HG03196 (cell line): ENCODE measurements at regions not wholly inside any gene's neighbourhood (a gene's known extent, or its start where the extent isn't known, plus 50 kb on each side); places are given as distances from the start of the nearest gene placed in this dataset.

Experiments
- ATAC-seq: cut with Tn5 transposase; IDR thresholded peaks from one replicate; pipeline ENCODE4 v1.9.1; 2021; ENCODE audit not compliant: unreplicated experiment

DNA sequence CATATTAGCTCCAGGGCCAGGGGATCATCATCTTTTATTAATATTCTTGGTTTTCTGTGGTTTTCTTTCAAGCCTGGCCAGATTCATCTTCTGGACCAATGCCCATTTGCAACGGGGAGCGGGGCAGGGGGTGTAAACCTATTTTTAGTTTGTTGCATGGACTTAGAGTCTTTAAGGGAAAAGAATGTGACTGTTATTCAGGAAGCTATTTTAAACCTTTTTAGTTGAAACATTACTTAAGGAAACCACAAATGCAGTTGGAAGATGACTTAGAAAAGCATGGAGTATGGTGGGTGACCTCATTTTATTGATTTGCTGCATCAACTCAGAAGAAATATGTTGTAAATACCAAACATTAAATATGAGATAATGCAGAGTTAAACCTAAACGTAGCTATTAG, 368.4 kb upstream of the E2F7 start:
- ATAC-seq = no peak

DNA sequence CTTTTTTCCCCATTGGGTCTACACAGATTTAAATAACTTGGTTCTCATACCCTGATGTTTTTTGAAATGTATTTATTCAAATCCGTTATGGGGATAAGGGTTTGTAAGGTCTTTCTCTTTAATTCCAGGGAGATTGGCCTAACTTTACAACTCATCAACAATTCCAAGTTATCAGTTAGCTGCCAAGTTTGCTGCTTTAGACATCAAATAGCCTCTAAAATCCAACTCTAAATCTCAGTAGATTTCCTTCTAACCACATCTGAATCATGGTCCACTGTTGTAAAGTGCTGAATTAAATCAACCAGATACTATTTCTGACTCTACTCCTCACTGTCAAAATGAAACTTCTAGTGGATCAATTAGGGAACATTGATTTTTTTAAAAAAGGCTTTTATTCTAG, 364.1 kb upstream of the E2F7 start:
- no peak for ATAC-seq

DNA sequence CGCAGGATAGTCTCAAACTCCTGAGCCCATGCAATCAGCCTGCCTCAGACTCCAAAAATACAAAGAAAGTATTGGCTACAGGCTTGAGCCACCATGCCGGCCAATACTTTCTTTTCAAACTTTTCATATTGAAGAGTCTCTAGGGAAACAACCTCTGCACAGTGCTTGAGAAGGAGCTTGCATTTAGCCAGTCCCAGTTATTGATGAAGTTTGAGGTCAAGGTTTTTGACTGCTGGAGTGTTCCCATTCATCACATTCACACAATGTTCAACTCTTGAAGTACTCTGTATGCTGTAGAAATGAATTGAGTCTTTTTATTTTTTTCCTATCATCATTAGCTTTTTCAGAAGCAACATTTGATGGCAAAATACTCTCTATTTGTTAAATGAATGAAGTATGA, 355.8 kb upstream of the E2F7 start:
- no peak for ATAC-seq

DNA sequence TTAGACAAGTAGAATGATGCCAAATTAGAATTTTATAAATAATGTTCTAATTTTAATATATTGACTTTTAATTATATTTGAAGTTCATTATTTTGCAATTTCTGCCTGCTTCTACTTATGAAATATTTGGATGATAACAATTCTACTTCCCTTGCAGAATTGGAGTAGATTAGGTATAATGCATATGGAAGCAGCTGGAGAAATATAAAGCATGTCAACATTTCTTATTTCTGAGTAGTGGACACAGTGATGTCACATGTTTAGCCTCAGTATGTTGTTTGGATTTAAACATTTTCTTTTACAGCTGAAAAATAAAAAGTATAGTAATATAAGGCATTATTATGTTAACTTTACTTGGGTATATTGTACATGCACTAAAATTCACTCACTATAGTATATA, 344.2 kb upstream of the E2F7 start:
- ATAC-seq = no peak

DNA sequence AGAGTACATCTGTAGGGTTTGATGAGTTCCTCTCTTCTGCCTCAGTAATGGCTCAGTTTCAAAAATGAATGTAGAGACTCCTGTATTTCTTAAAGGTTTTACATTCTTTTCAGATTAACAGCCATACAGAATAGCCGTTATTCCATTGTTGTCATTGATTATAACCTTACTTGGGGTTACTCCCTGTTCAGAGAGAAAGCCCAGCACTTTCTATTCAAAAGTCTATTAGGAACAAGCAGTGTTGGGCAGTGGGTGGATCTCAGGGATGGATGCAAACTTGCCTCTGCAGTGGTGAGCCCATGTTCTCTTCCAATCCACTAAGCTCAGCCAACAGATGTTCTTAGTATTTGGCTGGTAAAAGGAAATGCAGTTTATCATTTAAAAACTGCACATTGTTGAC, 342.6 kb upstream of the E2F7 start:
- no peak for ATAC-seq

GRCh38 chr12:77406219-77406905, 341.0 kb upstream of the E2F7 start:
- ATAC-seq = no peak

GRCh38 chr12:77402716-77403115, 337.3 kb upstream of the E2F7 start:
- no peak for ATAC-seq

DNA sequence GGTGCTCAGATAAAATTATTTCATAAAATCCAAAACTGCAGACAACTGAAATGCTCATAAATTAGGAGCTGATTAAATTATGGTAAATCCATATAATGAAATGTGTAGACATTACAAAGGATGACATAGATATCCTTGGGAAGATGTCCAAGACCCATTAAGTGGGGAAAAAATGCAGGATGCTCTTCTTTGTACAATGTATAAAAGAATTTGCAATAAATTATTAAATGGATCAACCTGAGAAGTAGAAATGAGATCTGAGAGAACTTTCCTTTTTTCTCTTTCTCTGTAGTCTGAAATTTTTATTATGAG, 336.4 kb upstream of the E2F7 start:
- no peak for ATAC-seq

DNA sequence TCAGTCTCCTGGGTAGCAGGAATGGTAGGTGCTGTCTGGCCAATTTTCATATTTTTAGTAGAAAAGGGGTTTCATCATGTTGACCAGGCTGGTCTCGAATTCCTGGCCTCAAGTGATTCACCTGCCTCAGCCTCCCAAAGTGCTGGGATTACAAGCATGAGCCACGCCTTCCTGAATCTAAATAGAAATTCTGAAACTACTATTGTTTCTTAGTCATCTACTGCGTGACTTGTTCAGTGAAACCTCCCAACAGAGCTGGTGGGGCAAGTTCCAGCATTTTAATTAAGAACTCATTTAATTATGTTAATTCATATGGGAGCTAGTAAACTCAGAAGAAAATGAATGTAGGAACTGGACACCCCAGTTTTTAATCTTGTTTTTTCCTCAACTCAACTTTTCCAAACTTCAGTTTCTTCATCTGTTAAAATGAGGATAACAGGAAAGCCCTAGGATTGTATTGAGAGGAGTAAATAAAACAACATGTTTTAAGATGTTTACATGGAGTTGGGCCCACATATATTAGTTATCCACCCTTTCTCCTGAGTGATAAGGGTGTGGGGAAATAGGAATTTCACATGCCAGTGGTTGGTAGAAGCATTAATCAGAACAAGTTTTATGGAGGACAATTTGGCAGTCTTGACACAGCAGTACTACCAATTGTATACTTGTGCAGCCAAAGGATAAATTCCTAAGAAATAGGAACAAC, 335.8 kb upstream of the E2F7 start:
- ATAC-seq = no peak

DNA sequence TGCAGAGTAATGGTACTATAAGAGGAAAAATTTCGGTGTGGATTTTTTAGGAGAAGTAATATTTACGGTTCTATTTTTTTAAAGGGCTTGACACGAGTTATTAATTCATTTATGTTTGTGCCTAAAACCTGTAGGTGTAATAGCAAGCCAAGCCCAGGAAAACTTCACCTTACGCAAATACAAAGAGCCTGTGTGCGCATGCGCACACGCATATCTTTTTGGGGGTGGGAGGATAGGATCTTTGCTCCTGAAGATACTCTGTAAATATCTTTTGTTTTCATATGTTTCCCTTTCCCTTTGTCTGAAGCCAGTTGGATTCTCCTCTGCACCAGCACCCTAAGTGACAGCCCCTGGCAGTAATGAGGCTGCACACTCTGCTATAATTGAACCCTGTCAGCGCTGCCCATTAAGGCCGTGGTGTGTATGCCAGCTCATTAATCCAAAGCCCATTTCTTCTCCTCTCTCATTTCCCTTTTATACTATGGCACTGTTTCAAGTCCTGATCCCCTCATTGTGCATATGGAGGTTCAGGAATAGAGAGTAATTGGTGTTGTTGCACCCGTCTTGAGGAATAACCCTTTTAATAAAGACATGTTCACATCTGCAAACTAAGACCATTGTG, 327.2 kb upstream of the E2F7 start:
- ATAC-seq = no peak

DNA sequence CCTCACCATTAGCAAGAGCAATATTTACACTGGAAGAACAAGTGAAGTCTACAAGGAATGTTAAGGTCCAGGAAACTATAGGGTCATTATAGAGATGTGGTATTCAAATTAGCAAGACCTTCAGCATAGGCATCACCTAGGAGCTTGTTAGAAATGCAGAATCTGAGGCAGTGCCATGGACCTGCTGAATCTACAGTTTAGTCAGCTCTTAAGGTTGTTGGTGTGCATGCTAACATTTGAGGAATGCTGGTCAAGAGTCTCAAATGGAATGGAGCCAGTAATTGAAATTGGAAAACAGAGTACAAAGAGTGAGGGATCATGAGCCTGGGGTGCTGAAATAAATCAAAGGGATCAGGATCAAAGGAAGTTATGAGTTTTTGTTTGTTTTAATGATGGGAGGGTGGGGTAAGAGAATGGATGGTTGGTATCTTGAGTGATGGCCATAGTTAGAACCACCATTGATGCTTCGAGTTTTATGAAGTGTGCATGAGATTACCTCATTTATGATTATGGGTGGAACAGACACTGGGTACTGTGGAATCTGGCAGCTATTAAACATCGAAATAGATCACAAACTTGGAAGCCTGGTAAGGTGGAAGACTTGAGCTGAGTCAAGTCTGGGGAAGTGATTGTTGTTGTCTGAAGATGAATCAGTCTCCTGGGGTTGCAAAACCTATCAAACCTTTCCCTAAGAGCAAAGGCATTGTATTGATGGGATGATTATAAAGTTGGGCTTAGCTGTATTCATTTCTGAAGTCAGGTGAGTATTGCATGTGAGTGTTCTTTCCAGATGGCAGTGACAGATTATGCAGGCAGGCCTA, 323.3 kb upstream of the E2F7 start:
- no peak for ATAC-seq

DNA sequence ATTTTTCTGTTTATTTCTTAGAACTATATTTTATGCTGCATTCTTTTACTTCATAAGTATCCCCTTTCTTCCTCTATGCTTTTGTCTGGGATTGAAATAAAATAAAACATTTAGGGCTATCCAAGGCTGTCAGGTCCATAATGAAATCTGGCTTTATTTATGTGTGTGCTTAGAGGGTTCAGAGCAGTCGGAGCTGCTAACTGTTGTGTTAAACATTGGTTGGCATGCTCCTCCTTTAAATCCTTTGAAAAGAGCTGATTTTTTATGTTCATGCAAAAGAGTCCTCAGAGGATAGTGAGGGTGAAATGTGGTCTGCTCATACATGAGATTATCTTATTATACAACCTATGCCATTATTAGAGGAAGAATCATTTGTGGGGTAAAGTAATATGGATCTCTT, 322.3 kb upstream of the E2F7 start:
- no peak for ATAC-seq

- ATAC-seq = no peak
Measured at GRCh38 chr12:77387214-77387613, 321.8 kb upstream of the E2F7 start.

DNA sequence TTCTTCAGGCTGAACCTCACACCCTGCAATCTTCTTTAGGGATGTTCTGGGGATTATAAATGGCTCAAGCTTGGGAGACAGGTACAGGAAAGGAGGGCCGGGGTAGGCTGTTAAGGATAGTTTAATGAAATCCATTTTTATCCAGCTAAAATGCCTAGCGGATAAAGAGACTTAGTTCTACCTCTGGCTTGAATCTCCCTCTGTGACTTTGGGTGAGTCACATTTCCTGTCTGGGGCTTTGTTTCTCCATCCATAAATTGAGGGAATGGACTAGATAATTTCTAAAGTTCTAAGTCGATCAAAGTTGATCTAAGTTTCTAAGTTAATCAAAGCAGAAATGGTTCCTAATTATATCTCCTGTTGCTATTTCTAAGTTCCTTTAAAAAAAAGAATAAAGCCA, 319.6 kb upstream of the E2F7 start:
- ATAC-seq = no peak

- ATAC-seq = no peak
Measured at GRCh38 chr12:77382096-77382742, 316.9 kb upstream of the E2F7 start.

DNA sequence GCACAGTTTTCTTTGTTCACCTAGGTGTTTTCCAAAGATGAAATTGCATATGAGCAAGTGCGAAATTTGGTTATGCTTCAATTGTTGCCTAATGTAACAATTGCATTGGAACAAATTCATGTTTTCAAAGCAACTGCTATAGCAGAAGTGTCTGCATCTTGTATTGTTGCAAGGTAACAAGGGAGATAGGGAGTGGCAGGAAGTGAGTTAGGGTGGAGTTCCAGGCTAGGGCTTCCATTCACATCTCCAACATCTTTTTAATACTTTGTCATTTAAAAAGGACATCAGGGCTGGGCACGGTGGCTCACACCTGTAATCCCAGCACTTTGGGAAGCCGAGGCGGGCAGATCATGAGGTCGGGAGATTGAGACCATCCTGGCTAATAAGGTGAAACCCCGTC, 312.3 kb upstream of the E2F7 start:
- no peak for ATAC-seq

- no peak for ATAC-seq
Measured at GRCh38 chr12:77377116-77377515, 311.7 kb upstream of the E2F7 start.

DNA sequence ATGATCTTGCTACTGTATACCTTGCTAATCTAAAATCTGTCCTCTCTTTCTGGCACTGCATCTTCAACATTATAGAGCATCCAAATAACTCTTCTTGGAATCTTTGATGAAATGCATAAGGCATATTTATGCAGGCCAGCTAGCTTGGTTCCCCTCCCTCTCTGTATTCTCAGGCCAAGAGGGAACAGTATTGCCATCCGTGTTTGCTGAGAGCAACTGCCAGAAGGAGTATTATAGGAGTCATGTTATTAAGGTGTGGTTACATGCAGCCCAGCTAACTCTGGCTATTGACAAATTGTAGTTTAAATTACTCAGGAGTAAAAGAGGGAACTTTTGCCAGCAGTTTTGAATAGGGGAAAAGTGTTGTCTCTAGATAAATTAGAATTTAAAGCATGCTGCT, 309.3 kb upstream of the E2F7 start:
- ATAC-seq = no peak

DNA sequence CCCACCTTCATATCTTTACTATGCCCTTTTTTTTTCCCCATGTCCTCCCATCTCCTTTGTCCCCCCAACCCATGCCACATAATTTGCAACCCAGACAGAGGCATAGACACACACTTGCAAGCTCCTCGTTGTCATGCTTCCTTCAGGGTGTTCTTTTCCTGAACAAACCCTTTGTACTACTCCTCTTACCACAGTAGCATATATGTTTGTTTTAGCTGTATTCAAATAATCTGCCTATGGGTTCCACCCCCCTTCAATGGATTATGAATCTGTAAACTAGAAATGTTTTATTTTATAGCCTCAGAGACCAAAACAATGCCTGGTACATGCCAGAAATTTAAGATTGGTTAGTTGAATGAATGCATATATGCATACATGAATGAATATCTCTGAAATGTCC, 307.1 kb upstream of the E2F7 start:
- ATAC-seq = no peak

- no peak for ATAC-seq
Measured at GRCh38 chr12:77372026-77372425, 306.7 kb upstream of the E2F7 start.

DNA sequence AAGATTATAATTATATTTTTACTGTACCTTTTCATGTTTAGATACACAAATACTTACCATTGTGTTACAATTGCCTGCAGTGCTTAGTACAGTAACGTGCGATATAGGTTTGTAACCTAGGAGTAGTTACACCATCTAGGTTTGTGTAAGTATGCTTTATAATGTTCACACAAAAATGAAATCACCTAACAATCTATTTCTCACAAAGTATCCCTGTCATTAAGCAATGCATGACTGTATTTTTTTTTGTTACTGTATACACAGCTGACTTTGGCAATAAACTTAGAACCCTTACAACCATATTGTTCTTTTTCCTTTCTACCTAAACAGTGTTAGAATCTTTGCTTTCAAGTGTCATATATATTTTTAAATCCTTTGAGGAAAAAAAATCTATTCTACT, 303.0 kb upstream of the E2F7 start:
- ATAC-seq = no peak
